ENCODE measurements at regions not wholly inside any gene's neighbourhood (a gene's known extent, or its start where the extent isn't known, plus 50 kb on each side); places are given as distances from the start of the nearest gene placed in this dataset.

- no peak for TF ChIP-seq CTCF (IDR thresholded peaks at IDR 0.05)
- no peak for TF ChIP-seq POLR2A (IDR thresholded peaks at IDR 0.05)
- no peak for TF ChIP-seq POLR2AphosphoS5 (IDR thresholded peaks at IDR 0.05)
Observed at GRCh38 chr12:115419145-115419646, 735.2 kb upstream of the TBX3 start.
